GM11168 (cell line): ENCODE measurements at regions not wholly inside any gene's neighbourhood (a gene's known extent, or its start where the extent isn't known, plus 50 kb on each side); places are given as distances from the start of the nearest gene placed in this dataset.

Experiments used
- in situ Hi-C: fragments of 300-500 bp; cut with MboI; formaldehyde crosslinking; loops from one replicate; pipeline ENCODE4 v1.12.0; 2022; ENCODE audit warnings: low sequenced_read_pairs; ENCODE audit not compliant: unreplicated experiment

GRCh38 chr5:2461701-2462691, 289.5 kb downstream of the IRX2 start:
- in situ Hi-C loops, result no loop called here

GRCh38 chr5:2460098-2460497, 291.4 kb downstream of the IRX2 start:
- in situ Hi-C loops, result no loop called here

GRCh38 chr5:2459251-2459650, 292.2 kb downstream of the IRX2 start:
- in situ Hi-C loops, result no loop called here

GRCh38 chr5:2455878-2456277, 295.6 kb downstream of the IRX2 start:
- in situ Hi-C loops, result no loop called here

GRCh38 chr5:2454876-2455275, 296.6 kb downstream of the IRX2 start:
- in situ Hi-C loops, result no loop called here

- in situ Hi-C loops, result no loop called here
Observed at GRCh38 chr5:2453781-2454180, 297.7 kb downstream of the IRX2 start.

- in situ Hi-C loops, result no loop called here
Observed at GRCh38 chr5:2451100-2451499, 300.4 kb downstream of the IRX2 start.

GRCh38 chr5:2442496-2443354, 308.8 kb downstream of the IRX2 start:
- in situ Hi-C loops, result no loop called here

GRCh38 chr5:2441495-2442180, 309.8 kb downstream of the IRX2 start:
- in situ Hi-C loops, result no loop called here

GRCh38 chr5:2439608-2440007, 311.9 kb downstream of the IRX2 start:
- in situ Hi-C loops, result no loop called here

GRCh38 chr5:2433086-2433485, 318.4 kb downstream of the IRX2 start:
- in situ Hi-C loops, result no loop called here

GRCh38 chr5:2432076-2432920, 319.2 kb downstream of the IRX2 start:
- in situ Hi-C loops, result no loop called here

- in situ Hi-C loops, result no loop called here
Observed at GRCh38 chr5:2430606-2431005, 320.9 kb downstream of the IRX2 start.

- in situ Hi-C loops, result no loop called here
Observed at GRCh38 chr5:2427983-2428382, 323.5 kb downstream of the IRX2 start.

- in situ Hi-C loops, result no loop called here
Observed at GRCh38 chr5:2423634-2424033, 327.8 kb downstream of the IRX2 start.

- in situ Hi-C loops, result no loop called here
Observed at GRCh38 chr5:2417301-2417700, 334.2 kb downstream of the IRX2 start.

- in situ Hi-C loops, result no loop called here
Observed at GRCh38 chr5:2415678-2416077, 335.8 kb downstream of the IRX2 start.

GRCh38 chr5:2410451-2410850, 341.0 kb downstream of the IRX2 start:
- in situ Hi-C loops, result no loop called here

GRCh38 chr5:2403296-2403695, 348.2 kb downstream of the IRX2 start:
- in situ Hi-C loops, result no loop called here

- in situ Hi-C loops, result no loop called here
Observed at GRCh38 chr5:2399804-2400203, 351.7 kb downstream of the IRX2 start.
